C4-2B (cell line): ENCODE measurements at regions not wholly inside any gene's neighbourhood (a gene's known extent, or its start where the extent isn't known, plus 50 kb on each side); places are given as distances from the start of the nearest gene placed in this dataset.

ENCODE experiments used
- CTCF ChIP-seq: fragments of 450-650 bp; conservative IDR thresholded peaks from 2 replicates; pipeline ENCODE4 v1.5.1; 2017; ENCODE audit warnings: mild to moderate bottlenecking
- ZFX ChIP-seq: fragments of 450-650 bp; IDR thresholded peaks from 2 replicates; pipeline ENCODE4 v1.6.1; 2017

DNA sequence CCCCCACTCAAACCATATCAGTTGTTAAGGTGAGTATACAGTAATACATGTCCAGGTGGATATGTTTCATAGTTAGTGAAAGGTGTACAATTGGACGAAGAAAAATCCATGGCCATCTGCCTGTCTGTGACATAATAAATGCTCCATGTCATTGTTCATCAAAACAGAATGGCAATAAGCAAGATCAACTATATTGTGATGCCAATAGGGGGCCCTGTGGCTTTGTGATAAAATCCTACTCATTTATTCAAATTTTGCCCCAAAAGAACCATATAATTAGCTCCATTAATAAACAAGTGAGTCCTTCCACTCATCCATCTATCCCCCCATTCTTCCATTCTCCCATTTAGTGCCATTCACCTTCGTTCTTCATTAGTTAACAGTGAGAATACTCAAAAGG lies 102.0 kb downstream of the MGST1 start:
- TF ChIP-seq CTCF: no peak
- no peak for TF ChIP-seq ZFX
